HEK293T (cell line): ENCODE measurements at regions not wholly inside any gene's neighbourhood (a gene's known extent, or its start where the extent isn't known, plus 50 kb on each side); places are given as distances from the start of the nearest gene placed in this dataset.

Experiments used
- ARNT ChIP-seq: fragments of 450-650 bp; IDR thresholded peaks from 2 replicates; pipeline ENCODE4 v1.6.1; 2017; ENCODE audit warnings: mild to moderate bottlenecking
- BHLHE40 ChIP-seq: fragments of 450-650 bp; IDR thresholded peaks from 2 replicates; pipeline ENCODE4 v1.6.1; 2016; ENCODE audit warnings: mild to moderate bottlenecking, moderate library complexity, borderline replicate concordance
- CTBP1 ChIP-seq: fragments of 450-650 bp; IDR thresholded peaks from 2 replicates; pipeline ENCODE4 v1.6.1; 2016; ENCODE audit warnings: borderline replicate concordance
- FOXA1 ChIP-seq: fragments of 450-650 bp; IDR thresholded peaks from 2 replicates; pipeline ENCODE4 v1.6.1; 2016; ENCODE audit warnings: mild to moderate bottlenecking
- FOXK2 ChIP-seq: fragments of 450-650 bp; IDR thresholded peaks from 2 replicates; pipeline ENCODE4 v1.6.1; 2016; ENCODE audit warnings: mild to moderate bottlenecking
- FOXM1 ChIP-seq: fragments of 450-650 bp; IDR thresholded peaks from 2 replicates; pipeline ENCODE4 v1.6.1; 2017; ENCODE audit warnings: mild to moderate bottlenecking, borderline replicate concordance
- HDGF ChIP-seq: fragments of 450-650 bp; IDR thresholded peaks from 2 replicates; pipeline ENCODE4 v1.6.1; 2017; ENCODE audit warnings: antibody characterized with exemption, borderline replicate concordance
- LEF1 ChIP-seq: fragments of 450-650 bp; IDR thresholded peaks from 2 replicates; pipeline ENCODE4 v1.6.1; 2017; ENCODE audit warnings: mild to moderate bottlenecking, borderline replicate concordance
- PKNOX1 ChIP-seq: fragments of 450-650 bp; IDR thresholded peaks from 2 replicates; pipeline ENCODE4 v1.6.1; 2016
- SP1 ChIP-seq: fragments of 450-650 bp; IDR thresholded peaks from 2 replicates; pipeline ENCODE4 v1.6.1; 2017
- SUZ12 ChIP-seq: fragments of 450-650 bp; IDR thresholded peaks from 2 replicates; pipeline ENCODE4 v1.6.1; 2016; ENCODE audit warnings: mild to moderate bottlenecking
- TARDBP ChIP-seq: fragments of 450-650 bp; IDR thresholded peaks from 2 replicates; pipeline ENCODE4 v1.6.1; 2016

- no peak for TF ChIP-seq FOXA1
- no peak for TF ChIP-seq SP1
- no peak for TF ChIP-seq LEF1
- no peak for TF ChIP-seq SUZ12
- TF ChIP-seq FOXK2 = no peak
- TF ChIP-seq BHLHE40 = no peak
- no peak for TF ChIP-seq TARDBP
- no peak for TF ChIP-seq CTBP1
- TF ChIP-seq HDGF = no peak
- TF ChIP-seq ARNT = no peak
- TF ChIP-seq PKNOX1 = no peak
- no peak for TF ChIP-seq FOXM1
Observed at GRCh38 chr1:57522575-57522974, 98.7 kb upstream of the DAB1 start.
